NCI-H2107 (cell line): ENCODE measurements at regions not wholly inside any gene's neighbourhood (a gene's known extent, or its start where the extent isn't known, plus 50 kb on each side); places are given as distances from the start of the nearest gene placed in this dataset.
"Not testable (repeated sequence)": the region's sequence is repeated elsewhere in the genome, so short reads cannot be mapped to it uniquely, and the experiment has no call there.

ENCODE experiments used
- DNase-seq: peaks from one replicate; lab custom pipeline; 2025; lab: John Stamatoyannopoulos, UW

- no peak for DNase-seq
These were observed 102.9 kb upstream of the ARMC3 start for GRCh38 chr10:22824984-22825383.

GRCh38 chr10:22824520-22824919 lies 103.3 kb upstream of the ARMC3 start:
- DNase-seq: no peak

- DNase-seq: no peak
These were observed 104.7 kb upstream of the ARMC3 start for GRCh38 chr10:22823109-22823508.

DNA sequence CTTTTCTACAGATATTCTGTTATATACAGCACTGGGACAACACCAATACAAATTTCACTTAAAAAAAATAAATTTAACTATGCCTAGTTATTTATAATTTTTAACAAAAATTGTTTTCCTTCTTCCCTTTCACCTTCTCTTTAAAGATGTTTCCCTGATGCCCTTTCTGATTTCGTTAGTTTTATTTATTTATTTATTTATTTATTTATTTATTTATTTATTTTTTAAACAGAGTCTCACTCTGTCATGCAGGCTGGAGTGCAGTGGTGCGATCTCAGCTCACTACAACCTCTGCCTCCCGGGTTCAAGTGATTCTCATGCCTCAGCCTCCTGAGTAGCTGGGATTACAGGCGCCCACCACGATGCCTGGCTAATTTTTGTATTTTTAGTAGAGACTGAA lies 105.9 kb upstream of the ARMC3 start:
- DNase-seq: not testable (repeated sequence)

DNA sequence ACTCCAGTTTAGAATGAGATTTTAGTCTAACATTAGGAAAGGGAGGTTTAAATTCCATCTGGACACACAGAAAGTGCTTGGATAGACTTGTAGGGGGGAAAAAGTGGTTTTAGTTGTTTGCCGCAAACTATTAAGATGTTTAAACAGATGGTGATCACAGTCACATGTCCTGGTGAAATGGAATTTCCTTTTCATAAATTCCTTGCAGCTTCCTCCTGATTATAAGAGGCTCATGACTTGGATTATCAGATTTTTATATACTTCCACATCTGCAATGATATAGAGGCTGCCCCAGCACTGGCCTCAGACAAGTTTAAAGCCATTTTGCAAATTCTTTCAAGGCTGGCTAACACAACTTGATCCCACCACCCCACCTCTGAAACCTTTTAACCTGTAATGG lies 106.4 kb upstream of the ARMC3 start:
- no peak for DNase-seq

DNA sequence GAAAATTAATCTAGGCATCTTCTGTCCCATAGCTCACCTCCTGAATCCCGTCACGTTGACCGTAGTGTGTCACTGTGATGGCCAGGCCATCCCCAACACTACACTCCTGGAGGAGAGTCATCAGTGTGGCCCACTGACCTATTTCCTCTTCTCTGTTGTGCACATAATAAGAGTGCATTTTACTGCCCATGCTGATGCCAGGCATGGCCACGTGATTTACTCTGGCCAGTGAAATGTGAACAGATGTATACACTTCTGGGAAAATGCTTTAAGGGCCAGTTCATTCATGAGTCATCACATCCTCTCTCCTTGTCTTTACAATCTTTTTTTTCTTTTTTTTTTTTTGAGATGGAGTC lies 101.9 kb upstream of the PIP4K2A start:
- DNase-seq: no peak

GRCh38 chr10:22810643-22811465 lies 96.5 kb upstream of the PIP4K2A start:
- DNase-seq: no peak

DNA sequence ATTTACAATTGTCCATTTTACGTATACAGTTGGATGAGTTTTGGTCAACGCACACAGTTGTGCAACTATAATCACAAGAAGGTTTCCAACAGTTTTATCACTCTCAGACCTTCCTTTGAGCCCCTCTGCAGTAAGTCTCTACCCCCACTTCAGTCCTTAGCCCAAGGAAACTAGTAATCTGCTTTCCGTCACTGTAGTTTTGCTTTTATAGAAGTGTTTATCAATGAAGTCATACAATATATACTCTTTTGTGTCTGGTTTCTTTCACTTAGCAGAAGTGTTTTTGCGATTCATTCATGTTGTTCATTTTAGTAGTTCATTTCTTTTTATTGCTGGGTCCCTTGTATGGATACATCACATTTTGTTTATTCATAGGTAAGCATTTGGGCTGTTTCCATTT lies 92.9 kb upstream of the PIP4K2A start:
- DNase-seq: no peak

GRCh38 chr10:22805304-22805703 lies 90.9 kb upstream of the PIP4K2A start:
- peak; percentile 35 for DNase-seq

- DNase-seq: no peak
These were observed 89.0 kb upstream of the PIP4K2A start for GRCh38 chr10:22803261-22803885.

DNA sequence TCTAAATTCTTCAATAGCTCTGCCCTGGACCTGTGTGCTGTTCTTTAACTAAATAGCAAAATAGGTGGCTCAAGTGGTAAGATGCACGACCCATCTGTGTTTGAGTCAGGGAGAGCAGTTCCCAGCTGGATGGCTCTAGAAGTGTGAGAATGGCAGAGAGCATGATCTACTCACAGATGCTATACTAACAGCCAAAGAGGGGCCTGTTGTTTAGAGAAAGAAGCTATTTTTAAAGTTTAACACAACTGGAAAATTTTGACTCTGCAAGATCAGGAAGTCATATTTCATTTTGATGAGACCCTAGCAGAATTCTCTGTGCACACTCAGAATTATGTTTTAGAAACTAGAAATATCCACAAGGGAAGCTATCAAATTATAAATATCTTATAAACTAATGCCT lies 87.4 kb upstream of the PIP4K2A start:
- DNase-seq: no peak

GRCh38 chr10:22797796-22798195 lies 83.4 kb upstream of the PIP4K2A start:
- DNase-seq: not testable (repeated sequence)

DNA sequence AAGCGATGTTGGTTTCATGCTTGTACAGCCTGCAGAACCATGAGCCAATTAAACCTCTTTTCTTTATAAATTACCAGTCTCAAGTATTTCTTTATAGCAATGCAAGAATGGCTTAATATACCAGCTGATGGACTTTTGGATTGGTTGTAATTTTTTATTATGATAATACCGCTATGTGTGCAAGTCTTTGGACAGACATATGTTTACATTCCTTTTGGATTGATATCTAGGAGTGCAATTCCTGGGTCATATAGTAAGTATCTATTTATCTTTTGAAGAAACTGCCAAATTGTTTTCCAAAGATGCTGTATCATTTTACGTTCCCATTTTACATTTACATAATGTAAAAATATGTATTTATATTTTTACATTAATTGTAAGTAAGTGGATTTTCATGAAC lies 81.2 kb upstream of the PIP4K2A start:
- DNase-seq: no peak

DNA sequence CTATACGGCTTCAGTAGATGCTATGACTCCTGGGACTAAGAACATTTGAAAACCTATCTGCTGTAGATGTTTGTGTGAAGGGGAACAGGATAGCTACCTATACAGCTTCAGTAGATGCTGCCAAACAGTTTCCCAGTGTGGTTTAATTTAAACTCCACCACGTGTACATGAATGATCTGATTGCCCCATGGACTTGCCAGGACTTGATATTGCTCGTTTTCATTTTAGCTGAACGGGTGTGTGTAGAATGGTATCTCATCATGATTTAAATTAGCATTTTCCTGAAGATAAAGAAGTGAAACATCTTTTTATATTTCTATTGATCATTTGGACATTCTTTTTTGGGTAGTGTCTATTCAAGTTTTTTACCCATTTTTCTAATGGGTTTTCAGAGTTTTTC lies 77.8 kb upstream of the PIP4K2A start:
- DNase-seq: no peak

GRCh38 chr10:22791665-22792064 lies 77.3 kb upstream of the PIP4K2A start:
- peak; percentile 19 for DNase-seq

GRCh38 chr10:22784668-22785067 lies 70.3 kb upstream of the PIP4K2A start:
- no peak for DNase-seq

DNA sequence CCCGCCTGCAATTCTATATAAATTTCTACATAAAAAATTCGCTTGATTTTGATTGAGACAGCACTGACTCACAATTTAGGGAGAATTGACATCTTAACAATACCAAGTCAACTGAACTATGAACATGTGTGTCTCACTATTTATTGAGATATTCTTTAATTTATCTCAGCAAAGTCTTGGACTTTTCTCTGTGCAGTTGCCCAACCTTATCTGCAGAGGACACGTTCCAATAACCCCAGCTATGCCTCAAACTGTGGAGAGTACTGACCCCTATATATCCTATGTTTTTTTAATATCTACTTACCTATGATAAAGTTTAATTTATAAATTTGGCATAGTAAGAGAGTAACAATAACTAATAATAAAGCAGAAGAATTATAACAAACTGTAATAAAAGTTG lies 69.4 kb upstream of the PIP4K2A start:
- no peak for DNase-seq

DNA sequence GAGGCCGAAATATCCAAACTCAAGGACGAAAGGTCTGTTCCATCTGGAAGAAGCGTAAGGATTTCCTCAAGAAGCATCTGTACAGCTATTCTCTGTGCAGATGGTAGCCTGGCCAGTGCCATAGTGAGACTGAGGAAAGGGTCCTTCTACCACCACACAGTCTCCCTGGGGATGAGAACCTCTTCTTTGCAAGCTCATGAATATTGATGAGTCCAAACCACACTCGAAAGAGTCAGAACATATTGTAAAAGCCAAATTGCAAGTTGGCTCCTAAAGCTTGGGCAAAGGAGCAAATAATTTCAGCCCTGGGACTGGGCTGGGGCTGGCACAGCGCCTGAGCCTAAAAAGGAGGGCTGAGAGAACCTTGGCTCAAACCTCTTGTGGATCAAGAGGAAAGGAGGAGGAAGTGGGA lies 66.1 kb upstream of the PIP4K2A start:
- DNase-seq: no peak

DNA sequence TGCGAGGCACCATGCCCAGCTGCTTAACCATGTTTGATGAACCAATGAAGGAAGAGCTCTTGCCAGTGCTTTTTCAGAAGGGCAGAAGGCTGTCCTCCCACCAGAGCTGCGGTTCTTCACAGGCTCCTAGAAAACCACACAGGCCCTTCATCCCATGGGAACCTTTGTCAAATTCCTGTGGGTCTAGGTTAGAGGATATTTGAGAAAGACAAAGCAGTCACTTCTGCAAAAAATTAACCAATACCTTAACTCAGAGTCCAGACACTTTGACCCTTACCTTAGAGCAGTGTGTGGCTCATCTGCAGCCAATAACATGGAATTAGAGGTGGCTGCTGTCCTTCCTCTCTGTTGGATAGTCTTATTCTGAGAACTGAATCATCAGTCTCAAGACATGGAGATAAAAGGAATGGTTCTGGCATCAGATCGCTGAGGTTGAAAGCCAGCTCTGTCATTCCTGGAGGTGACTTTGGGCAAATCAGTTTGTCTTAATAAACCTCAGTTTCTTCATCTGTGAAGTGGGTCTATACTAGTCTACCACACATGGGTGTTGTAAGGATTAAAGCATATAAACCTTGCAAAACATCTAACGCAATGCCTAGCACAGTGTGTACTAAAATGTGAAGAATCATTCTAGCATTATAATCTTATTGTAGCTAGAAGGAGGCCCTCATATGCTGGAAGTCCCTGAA lies 65.1 kb upstream of the PIP4K2A start:
- DNase-seq: no peak

GRCh38 chr10:22774102-22774501 lies 59.7 kb upstream of the PIP4K2A start:
- no peak for DNase-seq

GRCh38 chr10:22771631-22772030 lies 57.3 kb upstream of the PIP4K2A start:
- not testable (repeated sequence) for DNase-seq

- DNase-seq: no peak
These were observed 55.9 kb upstream of the PIP4K2A start for GRCh38 chr10:22770270-22770669.

- no peak for DNase-seq
These were observed 53.5 kb upstream of the PIP4K2A start for GRCh38 chr10:22767859-22768258.
